ENCODE measurements at regions not wholly inside any gene's neighbourhood (a gene's known extent, or its start where the extent isn't known, plus 50 kb on each side); places are given as distances from the start of the nearest gene placed in this dataset.

GRCh38 chr3:8336456-8336855 lies 165.2 kb upstream of the LMCD1 start:
- no TSS peak for BruUV-seq (replicated peaks)
- no peak overlapping the region for H3K4me3 ChIP-seq (ENCODE audit: low read depth in 2 of 2, low read length in 2 of 2)
- ATAC-seq (no peak), DNase-seq (ENCODE audit: low read depth, low spot score) (no peak)
- no peak overlapping the region for H3K27ac ChIP-seq (ENCODE audit: low read length)
- POLR2A ChIA-PET = no interaction called here
- no peaks in the 10 kb centered on the region for H3K4me1 ChIP-seq (ENCODE audit: control insufficient read depth, insufficient read depth, low read length)
- CTCF ChIA-PET = no interaction called here
- H3K27me3 ChIP-seq (ENCODE audit: control insufficient read depth, insufficient read depth, low read length) = no peaks in the 10 kb centered on the region
- intact Hi-C loops (cut with micrococcal nuclease; ENCODE audit: unreplicated experiment) (no loop called here), in situ Hi-C loops (cut with HindIII; ENCODE audit: low pct_unique_long_range_greater_than_20kb, low sequenced_read_pairs) (no loop called here)
- TF ChIP-seq CTCF (IDR thresholded peaks at IDR 0.05) (peak; percentile 52), SIN3A (IDR thresholded peaks at IDR 0.05; ENCODE audit: borderline replicate concordance, insufficient read depth, low read depth, low read length) (no peak), TCF7L2 (IDR thresholded peaks at IDR 0.05; ENCODE audit: low read depth, low read length) (no peak)
- no peaks in the 10 kb centered on the region for H3K9me3 ChIP-seq (ENCODE audit: control insufficient read depth, insufficient read depth, low read depth, low read length)
- H3K36me3 ChIP-seq (ENCODE audit: control insufficient read depth, insufficient read depth, low read length) = no peaks in the 10 kb centered on the region

- BruUV-seq (replicated peaks) = no TSS peak
- POLR2A ChIA-PET = no interaction called here
- Histone ChIP-seq H3K27ac (ENCODE audit: low read length) (no peak overlapping the region), H3K36me3 (ENCODE audit: control insufficient read depth, insufficient read depth, low read length) (no peaks in the 10 kb centered on the region), H3K27me3 (ENCODE audit: control insufficient read depth, insufficient read depth, low read length) (no peaks in the 10 kb centered on the region), H3K4me1 (ENCODE audit: control insufficient read depth, insufficient read depth, low read length) (no peaks in the 10 kb centered on the region), H3K9me3 (ENCODE audit: control insufficient read depth, insufficient read depth, low read depth, low read length) (no peaks in the 10 kb centered on the region), H3K4me3 (ENCODE audit: low read depth in 2 of 2, low read length in 2 of 2) (no peak overlapping the region)
- CTCF ChIA-PET = no interaction called here
- in situ Hi-C loops (cut with HindIII; ENCODE audit: low pct_unique_long_range_greater_than_20kb, low sequenced_read_pairs) (no loop called here), intact Hi-C loops (cut with micrococcal nuclease; ENCODE audit: unreplicated experiment) (no loop called here)
- DNase-seq (ENCODE audit: low read depth, low spot score) (no peak), ATAC-seq (no peak)
- TF ChIP-seq TCF7L2 (IDR thresholded peaks at IDR 0.05; ENCODE audit: low read depth, low read length) (no peak), POLR2AphosphoS5 (IDR thresholded peaks at IDR 0.05; ENCODE audit: low read depth, low read length) (no peak), REST (IDR thresholded peaks at IDR 0.05; ENCODE audit: insufficient read depth in 1 of 2, low read depth in 2 of 2, low read length in 1 of 2) (no peak)
These were observed 163.2 kb upstream of the LMCD1 start for GRCh38 chr3:8338424-8338823.

GRCh38 chr3:8341821-8342247 lies 159.8 kb upstream of the LMCD1 start:
- CTCF ChIA-PET = no interaction called here
- no peak overlapping the region for H3K4me3 ChIP-seq (ENCODE audit: low read depth in 2 of 2, low read length in 2 of 2)
- no peak for DNase-seq (ENCODE audit: low read depth, low spot score)

More at GRCh38 chr3:8341821-8342247, 159.8 kb upstream of the LMCD1 start:
- TF ChIP-seq POLR2AphosphoS5 (IDR thresholded peaks at IDR 0.05; ENCODE audit: low read depth, low read length) = no peak
- no peak for TF ChIP-seq SIN3A (IDR thresholded peaks at IDR 0.05; ENCODE audit: borderline replicate concordance, insufficient read depth, low read depth, low read length)
- no peak for TF ChIP-seq CTCF (IDR thresholded peaks at IDR 0.05)
- TF ChIP-seq TCF7L2 (IDR thresholded peaks at IDR 0.05; ENCODE audit: low read depth, low read length) = no peak
- no peak for TF ChIP-seq REST (IDR thresholded peaks at IDR 0.05; ENCODE audit: insufficient read depth in 1 of 2, low read depth in 2 of 2, low read length in 1 of 2)
- intact Hi-C loops (cut with micrococcal nuclease; ENCODE audit: unreplicated experiment) = no loop called here
- Histone ChIP-seq H3K36me3 (ENCODE audit: control insufficient read depth, insufficient read depth, low read length) (no peaks in the 10 kb centered on the region), H3K9me3 (ENCODE audit: control insufficient read depth, insufficient read depth, low read depth, low read length) (peaks cover 11% of the 10 kb centered on the region; the same call in 1 of the 2 replicates), H3K4me1 (ENCODE audit: control insufficient read depth, insufficient read depth, low read length) (no peaks in the 10 kb centered on the region), H3K27ac (ENCODE audit: low read length) (no peak overlapping the region), H3K27me3 (ENCODE audit: control insufficient read depth, insufficient read depth, low read length) (no peaks in the 10 kb centered on the region)
- POLR2A ChIA-PET = no interaction called here
- no peak for ATAC-seq
- no TSS peak for BruUV-seq (replicated peaks)
- in situ Hi-C loops (cut with HindIII; ENCODE audit: low pct_unique_long_range_greater_than_20kb, low sequenced_read_pairs) = no loop called here
